Endodermal cell (in vitro differentiated cells): ENCODE measurements at regions not wholly inside any gene's neighbourhood (a gene's known extent, or its start where the extent isn't known, plus 50 kb on each side); places are given as distances from the start of the nearest gene placed in this dataset.

Experiments
- DNase-seq: peaks from one replicate; pipeline ENCODE4 v3.0.0-alpha.2; 2017
- H3K27ac ChIP-seq: 2 replicates; pipeline ENCODE4 v1.5.1; 2013; ENCODE audit warnings: mild to moderate bottlenecking, low read depth, low read length, moderate library complexity
- H3K27me3 ChIP-seq: 2 replicates; pipeline ENCODE4 v1.6.1; 2013; ENCODE audit warnings: mild to moderate bottlenecking, low read length, moderate library complexity; ENCODE audit not compliant: insufficient read depth, control insufficient read depth, poor library complexity, severe bottlenecking
- H3K36me3 ChIP-seq: 2 replicates; pipeline ENCODE4 v1.7.0; 2013; ENCODE audit warnings: mild to moderate bottlenecking, low read length, moderate library complexity; ENCODE audit not compliant: control insufficient read depth, insufficient read depth
- H3K4me1 ChIP-seq: one replicate; pipeline ENCODE4 v1.7.0; 2013; ENCODE audit warnings: low read length; ENCODE audit not compliant: control insufficient read depth, insufficient read depth
- H3K4me3 ChIP-seq: 2 replicates; pipeline ENCODE4 v1.5.1; 2013; ENCODE audit warnings: mild to moderate bottlenecking, low read length, moderate library complexity
- H3K9ac ChIP-seq: 2 replicates; pipeline ENCODE4 v1.6.1; 2013; ENCODE audit warnings: mild to moderate bottlenecking, low read length, moderate library complexity; ENCODE audit not compliant: poor library complexity, severe bottlenecking; ENCODE audit errors: extremely low read depth
- H3K9me3 ChIP-seq: 2 replicates; pipeline ENCODE4 v1.6.1; 2013; ENCODE audit warnings: mild to moderate bottlenecking, low read length, moderate library complexity; ENCODE audit not compliant: control insufficient read depth
- H3K27ac Mint-ChIP-seq: 2 replicates; pipeline ENCODE4 v1.8.0; 2020; ENCODE audit warnings: mixed read lengths
- H3K27me3 Mint-ChIP-seq: 2 replicates; pipeline ENCODE4 v1.8.0; 2021; ENCODE audit warnings: mild to moderate bottlenecking, mixed read lengths; ENCODE audit not compliant: insufficient read depth
- H3K36me3 Mint-ChIP-seq: 2 replicates; pipeline ENCODE4 v1.8.0; 2020; ENCODE audit warnings: low read depth, mixed read lengths
- H3K4me1 Mint-ChIP-seq: 2 replicates; pipeline ENCODE4 v1.8.0; 2020; ENCODE audit warnings: mixed read lengths
- H3K4me3 Mint-ChIP-seq: 2 replicates; pipeline ENCODE4 v1.8.0; 2020; ENCODE audit warnings: mild to moderate bottlenecking, moderate library complexity, mixed read lengths
- H3K9me3 Mint-ChIP-seq: 2 replicates; pipeline ENCODE4 v1.8.0; 2020; ENCODE audit warnings: mild to moderate bottlenecking, mixed read lengths
- WGBS, 2 experiments: methylation state at CpG; one replicate each; pipeline versions ENCODE4 v1.1.5 to v1.1.7; 2013; ENCODE audit warnings: missing lambda C conversion rate in 2 of 2, mixed read lengths in 1 of 2; ENCODE audit not compliant: insufficient coverage in 1 of 2, insufficient read length in 1 of 2; 5-methylcytosine and 5-hydroxymethylcytosine counted together
- TF ChIP-seq, protein P1 (sequence below): fragments of 200-600 bp; sonication (generic); conservative IDR thresholded peaks from 2 replicates; pipeline ENCODE4 v1.5.0; 2021; ENCODE audit warnings: antibody characterized with exemption, mild to moderate bottlenecking

GRCh38 chr1:239718997-239719628 lies 332.7 kb downstream of the CHRM3 start:
- peaks cover 17% of the 10 kb centered on the region for H3K4me1 Mint-ChIP-seq
- Histone ChIP-seq H3K4me3 (no peak overlapping the region), H3K9me3 (no peaks in the 10 kb centered on the region), H3K27me3 (no peaks in the 10 kb centered on the region), H3K9ac (no peak overlapping the region), H3K36me3 (no peaks in the 10 kb centered on the region), H3K27ac (no peak overlapping the region), H3K4me1 (peaks cover 2% of the 10 kb centered on the region)
- TF ChIP-seq, protein P1, sequence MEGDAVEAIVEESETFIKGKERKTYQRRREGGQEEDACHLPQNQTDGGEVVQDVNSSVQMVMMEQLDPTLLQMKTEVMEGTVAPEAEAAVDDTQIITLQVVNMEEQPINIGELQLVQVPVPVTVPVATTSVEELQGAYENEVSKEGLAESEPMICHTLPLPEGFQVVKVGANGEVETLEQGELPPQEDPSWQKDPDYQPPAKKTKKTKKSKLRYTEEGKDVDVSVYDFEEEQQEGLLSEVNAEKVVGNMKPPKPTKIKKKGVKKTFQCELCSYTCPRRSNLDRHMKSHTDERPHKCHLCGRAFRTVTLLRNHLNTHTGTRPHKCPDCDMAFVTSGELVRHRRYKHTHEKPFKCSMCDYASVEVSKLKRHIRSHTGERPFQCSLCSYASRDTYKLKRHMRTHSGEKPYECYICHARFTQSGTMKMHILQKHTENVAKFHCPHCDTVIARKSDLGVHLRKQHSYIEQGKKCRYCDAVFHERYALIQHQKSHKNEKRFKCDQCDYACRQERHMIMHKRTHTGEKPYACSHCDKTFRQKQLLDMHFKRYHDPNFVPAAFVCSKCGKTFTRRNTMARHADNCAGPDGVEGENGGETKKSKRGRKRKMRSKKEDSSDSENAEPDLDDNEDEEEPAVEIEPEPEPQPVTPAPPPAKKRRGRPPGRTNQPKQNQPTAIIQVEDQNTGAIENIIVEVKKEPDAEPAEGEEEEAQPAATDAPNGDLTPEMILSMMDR: no peak
- no peaks in the 10 kb centered on the region for H3K27me3 Mint-ChIP-seq
- no peaks in the 10 kb centered on the region for H3K9me3 Mint-ChIP-seq
- no peak for DNase-seq
- H3K27ac Mint-ChIP-seq: no peak overlapping the region
- H3K4me3 Mint-ChIP-seq: no peak overlapping the region
- WGBS, 2 experiments: 93 to 98% methylated on average over 5 to 6 of the region's 6 CpGs
- no peaks in the 10 kb centered on the region for H3K36me3 Mint-ChIP-seq

GRCh38 chr1:239719642-239720258 lies 333.4 kb downstream of the CHRM3 start:
- Mint-ChIP-seq H3K27me3 (no peaks in the 10 kb centered on the region), H3K36me3 (no peaks in the 10 kb centered on the region), H3K4me3 (no peak overlapping the region), H3K9me3 (no peaks in the 10 kb centered on the region), H3K4me1 (peaks cover 17% of the 10 kb centered on the region), H3K27ac (no peak overlapping the region)
- Histone ChIP-seq H3K9ac (no peak overlapping the region), H3K9me3 (no peaks in the 10 kb centered on the region), H3K4me3 (no peak overlapping the region), H3K4me1 (peaks cover 2% of the 10 kb centered on the region), H3K27ac (no peak overlapping the region), H3K36me3 (no peaks in the 10 kb centered on the region), H3K27me3 (no peaks in the 10 kb centered on the region)
- DNase-seq: no peak
- 90 to 91% methylated on average over 5 to 11 of the region's 11 CpGs for WGBS, 2 experiments
- TF ChIP-seq, protein P1: no peak

- 96 to 100% methylated on average over 1 of the region's 1 CpG for WGBS, 2 experiments
Measured at GRCh38 chr1:239722035-239722434, 335.7 kb downstream of the CHRM3 start.

More at GRCh38 chr1:239722035-239722434, 335.7 kb downstream of the CHRM3 start:
- Histone ChIP-seq H3K4me1 (peaks cover 2% of the 10 kb centered on the region), H3K9ac (no peak overlapping the region), H3K4me3 (no peak overlapping the region), H3K9me3 (no peaks in the 10 kb centered on the region), H3K27me3 (no peaks in the 10 kb centered on the region), H3K27ac (no peak overlapping the region), H3K36me3 (no peaks in the 10 kb centered on the region)
- no peak for DNase-seq
- no peak overlapping the region for H3K27ac Mint-ChIP-seq
- TF ChIP-seq, protein P1: no peak
- H3K4me3 Mint-ChIP-seq: no peak overlapping the region
- H3K27me3 Mint-ChIP-seq: no peaks in the 10 kb centered on the region
- H3K9me3 Mint-ChIP-seq: no peaks in the 10 kb centered on the region
- no peaks in the 10 kb centered on the region for H3K36me3 Mint-ChIP-seq
- H3K4me1 Mint-ChIP-seq: peaks cover 17% of the 10 kb centered on the region
